DMS153 treated with DMSO at 0.1 percent for 48 hours (cell line): ENCODE measurements at regions not wholly inside any gene's neighbourhood (a gene's known extent, or its start where the extent isn't known, plus 50 kb on each side); places are given as distances from the start of the nearest gene placed in this dataset.

Experiments used
- DNase-seq: peaks from one replicate; lab custom pipeline; 2025; ENCODE audit not compliant: unreplicated experiment; lab: John Stamatoyannopoulos, UW

- DNase-seq = no peak
These were observed 55.1 kb upstream of the SLC1A1 start for GRCh38 chr9:4435197-4435596.

- no peak for DNase-seq
These were observed 56.9 kb upstream of the SLC1A1 start for GRCh38 chr9:4433379-4433778.

GRCh38 chr9:4430432-4431261 is 59.6 kb upstream of the SLC1A1 start:
- DNase-seq = no peak

GRCh38 chr9:4425319-4426045 is 64.8 kb upstream of the SLC1A1 start:
- DNase-seq = no peak

- DNase-seq = no peak
These were observed 65.4 kb upstream of the SLC1A1 start for GRCh38 chr9:4424891-4425290.

GRCh38 chr9:4424038-4424437 is 66.2 kb upstream of the SLC1A1 start:
- DNase-seq = no peak

- no peak for DNase-seq
These were observed 67.1 kb upstream of the SLC1A1 start for GRCh38 chr9:4423207-4423610.

- no peak for DNase-seq
These were observed 67.8 kb upstream of the SLC1A1 start for GRCh38 chr9:4422495-4422894.

- peak; percentile 13 for DNase-seq
These were observed 68.4 kb upstream of the SLC1A1 start for GRCh38 chr9:4421847-4422246.

- DNase-seq = no peak
These were observed 69.9 kb upstream of the SLC1A1 start for GRCh38 chr9:4420351-4420750.

- no peak for DNase-seq
These were observed 72.5 kb upstream of the SLC1A1 start for GRCh38 chr9:4417578-4418325.

- no peak for DNase-seq
These were observed 73.8 kb upstream of the SLC1A1 start for GRCh38 chr9:4416467-4416866.

- DNase-seq = no peak
These were observed 75.0 kb upstream of the SLC1A1 start for GRCh38 chr9:4415281-4415680.

- no peak for DNase-seq
These were observed 76.4 kb upstream of the SLC1A1 start for GRCh38 chr9:4413856-4414255.

GRCh38 chr9:4404156-4404555 is 86.1 kb upstream of the SLC1A1 start:
- no peak for DNase-seq

- DNase-seq = no peak
These were observed 87.8 kb upstream of the SLC1A1 start for GRCh38 chr9:4402501-4402900.

GRCh38 chr9:4400731-4401130 is 89.5 kb upstream of the SLC1A1 start:
- DNase-seq = no peak

GRCh38 chr9:4397917-4398316 is 92.4 kb upstream of the SLC1A1 start:
- no peak for DNase-seq

- no peak for DNase-seq
These were observed 94.1 kb upstream of the GLIS3 start for GRCh38 chr9:4393806-4394523.

GRCh38 chr9:4389755-4390154 is 89.9 kb upstream of the GLIS3 start:
- no peak for DNase-seq

- no peak for DNase-seq
These were observed 89.1 kb upstream of the GLIS3 start for GRCh38 chr9:4389003-4389402.
